ENCODE measurements at regions not wholly inside any gene's neighbourhood (a gene's known extent, or its start where the extent isn't known, plus 50 kb on each side); places are given as distances from the start of the nearest gene placed in this dataset.

DNA sequence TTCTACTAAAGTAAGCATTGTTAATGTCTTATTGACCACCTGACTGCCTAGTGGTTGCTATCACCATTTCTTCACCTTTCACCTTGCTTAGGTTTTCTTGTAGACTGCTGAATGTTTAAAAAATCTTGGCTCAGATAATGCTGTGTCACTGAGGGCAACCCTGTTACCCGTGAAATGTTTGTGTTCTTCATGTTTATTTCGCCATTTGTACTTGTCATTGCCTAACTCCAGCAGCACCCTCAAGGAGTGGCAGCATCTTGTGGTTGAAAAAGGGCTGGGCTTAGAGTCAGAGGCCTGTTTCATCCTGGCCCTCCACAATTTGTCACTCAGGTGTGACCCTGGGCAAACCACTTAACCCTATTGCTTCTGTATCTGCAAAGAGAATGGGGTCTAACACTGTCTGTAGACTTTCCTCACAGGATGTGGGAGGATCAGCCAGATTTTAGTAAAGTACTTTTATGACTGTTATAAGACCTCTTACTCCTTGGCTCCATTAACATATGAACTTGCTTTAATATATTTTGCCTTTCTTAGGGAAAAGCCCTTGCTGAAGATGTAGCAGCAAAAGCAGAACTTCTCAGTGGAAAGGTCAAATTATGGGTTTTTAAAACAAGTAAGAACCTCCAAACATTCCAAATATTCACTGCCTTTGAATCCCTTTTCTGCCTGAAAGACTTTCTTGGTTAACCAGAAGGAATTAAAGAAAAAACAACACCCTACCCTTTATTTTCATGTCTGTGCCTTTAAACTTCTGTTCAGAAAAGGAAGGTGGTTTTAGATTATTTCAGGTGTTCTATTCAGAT is 154.5 kb upstream of the C11orf87 start:
- Histone ChIP-seq H3K9me3 (ENCODE audit: insufficient read depth, low read depth, low read length) (no peaks in the 10 kb centered on the region), H3K36me3 (ENCODE audit: control insufficient read depth in 1 of 2, insufficient read depth in 2 of 2, low read length in 2 of 2) (no peaks in the 10 kb centered on the region), H3K4ac (ENCODE audit: low read depth, low read length) (no peak overlapping the region), H3K27ac (ENCODE audit: low read depth, low read length) (no peak overlapping the region), H4K91ac (ENCODE audit: low read depth, low read length) (no peak overlapping the region), H4K12ac (ENCODE audit: low read depth, low read length) (no peak overlapping the region), H2AK5ac (ENCODE audit: low read length) (no peak overlapping the region), H3K79me2 (ENCODE audit: control insufficient read depth, insufficient read depth, low read length, poor library complexity) (no peaks in the 10 kb centered on the region), H2BK120ac (ENCODE audit: insufficient read depth, low read length, poor library complexity) (no peak overlapping the region), H3K27me3 (ENCODE audit: insufficient read depth, low read length) (no peaks in the 10 kb centered on the region), H3K4me1 (ENCODE audit: control insufficient read depth in 1 of 2, insufficient read depth in 2 of 2, low read length in 2 of 2) (no peaks in the 10 kb centered on the region), H2AFZ (ENCODE audit: insufficient read depth, low read length, poor library complexity) (no peak overlapping the region), H3K4me2 (ENCODE audit: low read length) (no peak overlapping the region), H3K14ac (ENCODE audit: low read length) (no peak overlapping the region), H3K79me1 (ENCODE audit: low read length) (no peaks in the 10 kb centered on the region), H3K18ac (ENCODE audit: low read length) (no peak overlapping the region), H3K23ac (ENCODE audit: low read length) (no peak overlapping the region), H2BK5ac (ENCODE audit: low read depth, low read length, poor library complexity) (no peak overlapping the region), H3K4me3 (ENCODE audit: low read depth, low read length) (no peak overlapping the region), H2BK12ac (ENCODE audit: low read length) (no peak overlapping the region), H4K8ac (ENCODE audit: low read depth, low read length) (no peak overlapping the region), H3K9ac (ENCODE audit: low read length) (no peak overlapping the region)
- WGBS (ENCODE audit: extremely low coverage, insufficient coverage, insufficient read length) = no CpG with 5 or more reads among the region's 2 CpGs
- no peak for DNase-seq

DNA sequence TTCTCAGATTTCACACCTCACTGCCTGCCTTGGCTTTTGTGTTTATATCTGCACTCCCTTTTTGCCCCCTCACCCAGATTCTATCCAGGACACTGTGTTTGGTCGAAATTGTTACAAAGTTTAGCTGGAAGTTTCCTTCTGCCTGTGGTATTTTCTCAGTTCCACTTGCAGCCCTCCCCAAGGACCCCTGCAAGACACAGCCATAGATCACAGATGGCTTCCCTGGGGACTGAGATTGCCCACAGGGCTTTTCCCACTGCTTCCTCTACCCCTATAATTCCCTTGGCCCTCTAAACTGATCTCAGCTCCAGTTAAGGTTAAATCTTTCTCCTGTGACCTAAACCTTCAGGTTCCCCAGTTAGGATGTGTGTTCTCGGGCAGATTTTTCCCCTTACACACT is 146.1 kb upstream of the C11orf87 start:
- WGBS (ENCODE audit: extremely low coverage, insufficient coverage, insufficient read length) = no CpG with 5 or more reads among the region's 2 CpGs
- Histone ChIP-seq H3K27me3 (ENCODE audit: insufficient read depth, low read length) (no peaks in the 10 kb centered on the region), H2AK5ac (ENCODE audit: low read length) (no peak overlapping the region), H4K8ac (ENCODE audit: low read depth, low read length) (no peak overlapping the region), H2BK5ac (ENCODE audit: low read depth, low read length, poor library complexity) (no peak overlapping the region), H3K18ac (ENCODE audit: low read length) (no peak overlapping the region), H3K4me1 (ENCODE audit: control insufficient read depth in 1 of 2, insufficient read depth in 2 of 2, low read length in 2 of 2) (peaks cover 0 to 3% of the 10 kb centered on the region in 2 experiments), H4K12ac (ENCODE audit: low read depth, low read length) (no peak overlapping the region), H3K36me3 (ENCODE audit: control insufficient read depth in 1 of 2, insufficient read depth in 2 of 2, low read length in 2 of 2) (no peaks in the 10 kb centered on the region), H2BK120ac (ENCODE audit: insufficient read depth, low read length, poor library complexity) (no peak overlapping the region), H3K79me1 (ENCODE audit: low read length) (no peaks in the 10 kb centered on the region), H3K9ac (ENCODE audit: low read length) (no peak overlapping the region), H3K79me2 (ENCODE audit: control insufficient read depth, insufficient read depth, low read length, poor library complexity) (no peaks in the 10 kb centered on the region), H3K9me3 (ENCODE audit: insufficient read depth, low read depth, low read length) (no peaks in the 10 kb centered on the region), H3K4ac (ENCODE audit: low read depth, low read length) (no peak overlapping the region), H3K27ac (ENCODE audit: low read depth, low read length) (no peak overlapping the region), H3K23ac (ENCODE audit: low read length) (no peak overlapping the region), H2BK12ac (ENCODE audit: low read length) (no peak overlapping the region), H3K4me3 (ENCODE audit: low read depth, low read length) (no peak overlapping the region), H2AFZ (ENCODE audit: insufficient read depth, low read length, poor library complexity) (no peak overlapping the region), H3K4me2 (ENCODE audit: low read length) (no peak overlapping the region), H3K14ac (ENCODE audit: low read length) (no peak overlapping the region), H4K91ac (ENCODE audit: low read depth, low read length) (no peak overlapping the region)
- DNase-seq = no peak

DNA sequence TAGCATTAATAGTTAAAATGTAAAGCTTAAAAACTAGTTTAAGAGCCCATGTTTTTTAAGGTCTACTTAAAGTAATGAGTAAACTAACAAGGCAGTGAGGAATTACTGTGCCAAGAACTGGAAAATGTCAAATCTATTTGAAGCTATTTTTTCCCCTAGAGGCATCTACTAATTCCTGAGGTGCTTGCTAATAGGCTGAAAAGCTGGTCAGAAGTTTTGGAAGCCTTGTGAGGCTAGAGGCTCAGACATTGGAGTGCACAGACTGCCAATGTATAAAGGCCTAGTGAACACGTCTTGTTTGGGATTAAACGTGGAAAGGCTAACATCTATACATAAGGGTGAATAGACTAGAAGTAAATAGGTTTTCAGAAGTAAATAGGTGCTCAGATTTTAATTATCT is 136.5 kb upstream of the C11orf87 start:
- Histone ChIP-seq H2AFZ (ENCODE audit: insufficient read depth, low read length, poor library complexity) (no peak overlapping the region), H3K9ac (ENCODE audit: low read length) (no peak overlapping the region), H3K23ac (ENCODE audit: low read length) (no peak overlapping the region), H2BK5ac (ENCODE audit: low read depth, low read length, poor library complexity) (no peak overlapping the region), H3K36me3 (ENCODE audit: control insufficient read depth in 1 of 2, insufficient read depth in 2 of 2, low read length in 2 of 2) (no peaks in the 10 kb centered on the region), H4K8ac (ENCODE audit: low read depth, low read length) (no peak overlapping the region), H3K9me3 (ENCODE audit: insufficient read depth, low read depth, low read length) (no peaks in the 10 kb centered on the region), H3K27me3 (ENCODE audit: insufficient read depth, low read length) (no peaks in the 10 kb centered on the region), H2AK5ac (ENCODE audit: low read length) (no peak overlapping the region), H3K4me3 (ENCODE audit: low read depth, low read length) (no peak overlapping the region), H3K4me2 (ENCODE audit: low read length) (no peak overlapping the region), H3K18ac (ENCODE audit: low read length) (no peak overlapping the region), H3K79me2 (ENCODE audit: control insufficient read depth, insufficient read depth, low read length, poor library complexity) (no peaks in the 10 kb centered on the region), H2BK120ac (ENCODE audit: insufficient read depth, low read length, poor library complexity) (no peak overlapping the region), H4K91ac (ENCODE audit: low read depth, low read length) (no peak overlapping the region), H3K4ac (ENCODE audit: low read depth, low read length) (no peak overlapping the region), H2BK12ac (ENCODE audit: low read length) (no peak overlapping the region), H4K12ac (ENCODE audit: low read depth, low read length) (no peak overlapping the region), H3K4me1 (ENCODE audit: control insufficient read depth in 1 of 2, insufficient read depth in 2 of 2, low read length in 2 of 2) (no peaks in the 10 kb centered on the region), H3K27ac (ENCODE audit: low read depth, low read length) (no peak overlapping the region), H3K79me1 (ENCODE audit: low read length) (no peaks in the 10 kb centered on the region), H3K14ac (ENCODE audit: low read length) (no peak overlapping the region)
- WGBS (ENCODE audit: extremely low coverage, insufficient coverage, insufficient read length) = no CpG with 5 or more reads among the region's 2 CpGs
- DNase-seq = no peak

DNA sequence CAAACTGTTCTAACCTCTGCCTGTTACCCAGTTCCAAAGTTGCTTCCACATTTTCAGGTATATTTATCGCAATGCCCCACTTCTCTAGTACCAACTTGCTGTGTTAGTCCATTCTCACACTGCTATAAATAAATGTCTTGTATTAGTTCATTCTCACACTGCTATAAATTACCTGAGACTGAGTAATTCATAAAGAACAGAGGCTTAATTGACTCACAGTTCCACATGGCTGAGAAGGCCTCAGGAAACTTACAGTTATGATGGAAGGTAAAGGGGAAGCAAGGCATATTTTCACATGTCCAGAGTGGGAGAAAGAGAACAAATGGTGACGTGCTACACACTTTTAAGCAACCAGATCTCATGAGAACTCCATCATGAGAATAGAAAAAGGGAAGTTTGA is 130.4 kb upstream of the C11orf87 start:
- no peak overlapping the region for H2AFZ ChIP-seq (ENCODE audit: insufficient read depth, low read length, poor library complexity)
- DNase-seq = no peak
- H3K9me3 ChIP-seq (ENCODE audit: insufficient read depth, low read depth, low read length) = no peaks in the 10 kb centered on the region
- H3K4ac ChIP-seq (ENCODE audit: low read depth, low read length) = no peak overlapping the region
- no peaks in the 10 kb centered on the region for H3K79me1 ChIP-seq (ENCODE audit: low read length)
- no peak overlapping the region for H3K23ac ChIP-seq (ENCODE audit: low read length)
- no peaks in the 10 kb centered on the region for H3K79me2 ChIP-seq (ENCODE audit: control insufficient read depth, insufficient read depth, low read length, poor library complexity)
- no peak overlapping the region for H2BK5ac ChIP-seq (ENCODE audit: low read depth, low read length, poor library complexity)
- H3K4me3 ChIP-seq (ENCODE audit: low read depth, low read length) = no peak overlapping the region
- H3K4me2 ChIP-seq (ENCODE audit: low read length) = no peak overlapping the region
- H2AK5ac ChIP-seq (ENCODE audit: low read length) = no peak overlapping the region
- no peaks in the 10 kb centered on the region for H3K36me3 ChIP-seq (ENCODE audit: control insufficient read depth in 1 of 2, insufficient read depth in 2 of 2, low read length in 2 of 2)
- H3K27me3 ChIP-seq (ENCODE audit: insufficient read depth, low read length) = no peaks in the 10 kb centered on the region
- no peak overlapping the region for H3K9ac ChIP-seq (ENCODE audit: low read length)
- H4K12ac ChIP-seq (ENCODE audit: low read depth, low read length) = no peak overlapping the region
- H3K18ac ChIP-seq (ENCODE audit: low read length) = no peak overlapping the region
- no peak overlapping the region for H2BK12ac ChIP-seq (ENCODE audit: low read length)
- H3K27ac ChIP-seq (ENCODE audit: low read depth, low read length) = no peak overlapping the region
- no peak overlapping the region for H2BK120ac ChIP-seq (ENCODE audit: insufficient read depth, low read length, poor library complexity)
- no peak overlapping the region for H4K91ac ChIP-seq (ENCODE audit: low read depth, low read length)
- H3K14ac ChIP-seq (ENCODE audit: low read length) = no peak overlapping the region
- H3K4me1 ChIP-seq (ENCODE audit: control insufficient read depth in 1 of 2, insufficient read depth in 2 of 2, low read length in 2 of 2) = no peaks in the 10 kb centered on the region
- no peak overlapping the region for H4K8ac ChIP-seq (ENCODE audit: low read depth, low read length)
- no CpG with 5 or more reads among the region's 2 CpGs for WGBS (ENCODE audit: extremely low coverage, insufficient coverage, insufficient read length)

Measured in trophoblast cell (in vitro differentiated cells and primary cell).